NCI-H526 (cell line): ENCODE measurements at regions not wholly inside any gene's neighbourhood (a gene's known extent, or its start where the extent isn't known, plus 50 kb on each side); places are given as distances from the start of the nearest gene placed in this dataset.
"Not testable (repeated sequence)": the region's sequence is repeated elsewhere in the genome, so short reads cannot be mapped to it uniquely, and the experiment has no call there.

ENCODE experiments used
- DNase-seq, 2 experiments: peaks; one replicate each; lab custom pipeline; 2025; lab: John Stamatoyannopoulos, UW

DNA sequence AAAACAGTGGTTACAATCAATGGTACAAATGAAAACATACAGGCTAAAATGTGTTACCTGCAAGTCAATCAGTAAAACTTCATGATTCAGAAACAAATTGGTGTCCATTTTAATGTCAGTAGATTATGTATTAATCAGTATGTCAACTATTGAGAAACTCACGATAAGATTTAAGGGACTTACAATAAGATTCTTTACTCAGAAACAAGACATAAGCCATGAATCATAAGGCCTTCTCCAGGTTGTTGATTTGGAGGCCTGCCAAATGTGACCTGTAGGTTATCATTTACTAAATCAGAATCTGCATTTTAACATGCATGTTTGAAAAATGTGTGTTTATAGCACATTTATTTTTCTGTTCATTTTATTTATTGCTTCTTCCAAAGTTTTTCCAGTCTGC, 623.1 kb downstream of the CCDC85A start:
- DNase-seq: no peak

GRCh38 chr2:56807861-56808260, 624.1 kb downstream of the CCDC85A start:
- no peak for DNase-seq

- DNase-seq: no peak
These were observed 627.6 kb downstream of the CCDC85A start for GRCh38 chr2:56811401-56811800.

DNA sequence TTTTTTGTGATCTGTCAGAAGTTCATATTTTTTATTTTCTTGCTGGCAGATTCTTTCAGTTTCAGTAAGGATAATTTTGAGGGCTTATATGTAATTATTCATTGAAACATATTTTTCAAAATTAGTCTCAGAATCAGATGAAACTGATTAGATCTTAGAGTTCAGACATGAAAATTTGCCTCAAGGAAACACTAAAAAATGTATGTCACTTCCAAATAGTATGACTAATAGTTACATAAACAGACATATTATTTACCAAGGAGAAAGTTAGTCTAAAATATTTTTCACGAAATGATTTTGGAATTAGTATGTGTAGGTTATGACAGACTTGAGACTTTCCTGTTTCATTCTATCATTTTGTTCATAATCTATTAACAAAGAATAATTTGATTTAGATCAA, 628.6 kb downstream of the CCDC85A start:
- no peak for DNase-seq

DNA sequence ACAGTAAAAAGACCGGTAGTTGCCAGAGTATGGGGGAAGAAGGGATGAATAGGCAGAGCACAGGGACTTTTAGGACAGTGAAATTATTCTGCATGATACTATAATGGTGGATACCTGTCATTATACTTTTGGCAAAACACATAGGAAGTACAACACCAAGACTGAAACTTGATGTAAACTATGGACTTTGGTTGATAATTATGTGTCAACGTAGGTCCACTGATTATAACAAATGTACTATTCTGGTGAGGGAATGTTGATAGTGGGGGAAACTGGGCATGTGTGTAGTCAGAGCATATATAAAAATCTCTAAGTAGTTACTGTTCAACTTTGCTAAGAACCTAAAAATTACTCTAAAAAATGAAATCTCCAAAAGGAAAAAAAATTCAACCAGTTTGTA, 629.7 kb downstream of the CCDC85A start:
- no peak for DNase-seq

DNA sequence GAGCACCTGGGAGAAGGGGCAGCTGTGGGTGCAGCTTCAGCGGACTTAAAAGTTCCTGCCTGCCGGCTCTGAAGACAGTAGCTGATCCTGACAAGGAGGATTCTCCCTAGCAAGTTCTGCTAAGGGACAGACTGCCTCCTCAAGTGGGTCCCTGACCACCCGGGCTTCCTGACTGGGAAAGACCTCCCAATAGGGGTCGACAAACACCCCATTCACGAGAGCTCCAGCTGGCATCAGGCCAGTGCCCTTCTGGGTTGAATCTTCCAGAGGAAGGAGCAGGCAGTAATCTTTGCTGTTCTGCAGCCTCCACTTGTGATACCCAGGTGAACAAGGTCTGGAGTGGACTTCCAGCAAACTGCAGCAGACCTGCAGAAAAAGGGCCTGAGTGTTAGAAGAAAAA, 632.9 kb downstream of the CCDC85A start:
- no peak for DNase-seq

- no peak for DNase-seq
These were observed 648.0 kb downstream of the CCDC85A start for GRCh38 chr2:56831780-56832179.

DNA sequence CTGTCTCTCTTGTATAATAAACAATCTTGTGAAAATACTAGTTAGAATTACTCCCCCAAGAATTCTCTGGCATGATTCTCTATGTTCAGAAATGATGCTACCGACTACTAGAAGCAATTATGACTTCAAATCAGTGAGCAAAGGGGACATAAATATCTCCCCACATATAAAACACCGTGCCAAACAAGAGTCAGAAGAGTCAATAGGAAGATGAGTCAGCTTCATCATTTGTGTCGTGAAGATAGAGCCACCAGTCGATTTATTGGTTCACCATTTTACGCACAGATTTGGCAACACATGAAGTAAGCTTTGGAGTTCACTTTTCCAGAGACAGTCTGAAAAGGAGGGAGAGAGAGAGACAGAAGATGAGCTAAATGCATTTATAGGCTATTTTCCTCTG, 650.9 kb downstream of the CCDC85A start:
- no peak for DNase-seq

DNA sequence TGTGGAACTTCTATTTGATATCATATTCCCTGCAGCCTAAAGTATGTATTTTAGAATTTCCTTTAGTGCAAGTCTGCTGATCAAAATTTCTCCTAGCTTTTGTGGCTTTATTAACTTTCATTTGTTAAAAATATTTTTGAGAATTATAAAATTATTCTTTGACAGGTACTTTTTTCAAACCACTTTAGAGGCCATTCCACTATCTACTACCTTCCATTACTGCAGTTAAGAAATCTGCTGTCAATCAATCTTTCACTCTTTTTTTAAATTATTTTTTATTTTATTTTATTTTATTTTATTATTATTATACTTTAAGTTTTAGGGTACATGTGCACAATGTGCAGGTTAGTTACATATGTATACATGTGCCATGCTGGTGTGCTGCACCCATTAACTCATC, 656.2 kb downstream of the CCDC85A start:
- not testable (repeated sequence) for DNase-seq

GRCh38 chr2:56860991-56861390, 677.2 kb downstream of the CCDC85A start:
- no peak for DNase-seq

DNA sequence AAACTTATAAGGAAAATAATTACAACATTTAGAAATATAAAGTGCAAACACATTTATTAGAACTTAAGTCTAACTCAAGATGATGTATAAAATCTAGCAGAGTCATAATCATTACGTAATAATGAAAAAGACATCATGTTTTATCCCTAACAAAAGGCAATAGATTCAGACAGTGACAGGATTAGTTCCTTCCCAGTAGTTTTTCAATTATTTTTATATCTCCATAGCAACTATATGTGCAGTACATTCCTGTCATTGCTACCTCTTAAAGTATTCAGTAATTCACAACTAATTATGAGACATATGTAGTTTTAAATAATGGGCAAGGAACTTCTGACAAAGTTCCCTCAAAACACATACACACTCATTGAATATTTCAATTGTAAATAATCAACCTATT, 687.9 kb downstream of the CCDC85A start:
- no peak for DNase-seq

DNA sequence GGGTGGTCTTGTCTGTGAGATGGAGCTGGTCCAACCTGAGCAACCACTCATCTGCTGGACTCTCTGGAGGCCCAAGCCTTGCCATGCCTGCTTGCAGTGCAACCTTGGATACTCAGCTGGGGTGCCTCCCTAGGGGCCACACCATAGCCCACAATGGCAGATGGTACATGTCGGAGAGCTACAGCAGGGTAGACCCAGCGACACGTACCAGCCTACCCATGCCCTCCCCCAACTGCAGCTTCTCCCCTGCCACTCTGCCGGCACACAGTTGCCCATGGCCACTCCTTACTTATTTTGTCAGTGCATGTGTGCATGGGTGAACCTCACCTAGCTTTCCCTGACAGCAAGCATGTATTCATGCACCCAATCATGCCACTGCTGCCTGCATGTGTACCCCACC, 690.9 kb downstream of the CCDC85A start:
- no peak for DNase-seq

DNA sequence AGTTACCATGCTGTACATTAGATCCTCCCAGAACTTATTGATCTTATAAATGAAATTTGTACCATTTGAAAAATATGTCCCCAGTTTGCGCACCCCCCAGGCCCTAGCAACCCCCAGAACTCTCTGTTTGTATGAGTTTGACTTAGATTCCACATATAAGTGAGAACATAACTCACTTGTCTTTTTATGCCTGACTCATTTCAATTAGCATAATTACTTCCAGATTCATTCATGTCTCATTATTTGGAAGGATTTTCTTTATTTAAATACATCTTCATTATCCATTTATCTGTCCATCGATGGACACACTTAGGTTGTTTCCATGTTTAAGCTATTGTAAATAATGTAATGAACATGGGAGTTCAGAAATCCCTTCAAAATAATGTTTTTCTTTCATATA, 705.9 kb downstream of the CCDC85A start:
- no peak for DNase-seq

DNA sequence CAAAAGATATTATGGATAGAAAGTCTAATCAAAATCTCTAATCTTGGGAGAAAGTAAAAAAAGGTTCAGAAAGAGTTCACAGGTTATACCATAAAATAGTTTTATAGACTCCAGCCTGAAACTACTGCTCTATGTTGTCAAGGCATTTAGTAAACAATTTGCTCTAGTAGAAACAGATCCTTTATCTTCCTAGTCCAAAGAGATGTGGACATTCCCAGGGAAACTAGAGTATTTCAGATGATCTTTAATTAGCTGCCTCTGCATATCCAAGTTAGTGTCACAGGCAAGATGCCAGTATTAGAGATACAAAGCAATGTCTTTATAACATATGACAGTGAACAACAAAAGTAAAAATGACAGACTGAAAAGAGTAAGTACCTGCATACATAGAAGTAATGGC, 708.6 kb downstream of the CCDC85A start:
- DNase-seq: no peak

GRCh38 chr2:56898986-56899385, 715.2 kb downstream of the CCDC85A start:
- no peak for DNase-seq

GRCh38 chr2:56912490-56912889, 728.7 kb downstream of the CCDC85A start:
- DNase-seq: no peak

DNA sequence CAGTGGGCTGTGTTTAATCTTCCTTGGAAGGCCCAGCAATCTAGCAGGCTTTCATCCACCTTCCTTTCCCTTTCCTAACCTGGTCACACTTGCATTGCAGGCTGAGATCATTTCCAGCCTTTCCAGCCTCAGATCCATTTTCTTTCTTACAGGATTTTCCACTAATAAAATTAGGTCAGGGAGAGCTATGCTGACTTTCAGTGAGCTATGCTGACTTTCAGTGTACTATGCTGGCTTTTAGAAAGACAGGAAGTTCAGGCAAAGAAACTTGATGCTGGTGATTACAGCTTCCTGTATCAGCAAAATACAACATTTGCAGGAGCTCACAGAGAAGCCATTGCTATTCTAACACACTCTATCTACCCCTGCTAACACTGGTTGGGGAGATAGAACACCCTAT, 735.0 kb downstream of the CCDC85A start:
- no peak for DNase-seq

- no peak for DNase-seq
These were observed 750.2 kb downstream of the CCDC85A start for GRCh38 chr2:56933976-56934375.

DNA sequence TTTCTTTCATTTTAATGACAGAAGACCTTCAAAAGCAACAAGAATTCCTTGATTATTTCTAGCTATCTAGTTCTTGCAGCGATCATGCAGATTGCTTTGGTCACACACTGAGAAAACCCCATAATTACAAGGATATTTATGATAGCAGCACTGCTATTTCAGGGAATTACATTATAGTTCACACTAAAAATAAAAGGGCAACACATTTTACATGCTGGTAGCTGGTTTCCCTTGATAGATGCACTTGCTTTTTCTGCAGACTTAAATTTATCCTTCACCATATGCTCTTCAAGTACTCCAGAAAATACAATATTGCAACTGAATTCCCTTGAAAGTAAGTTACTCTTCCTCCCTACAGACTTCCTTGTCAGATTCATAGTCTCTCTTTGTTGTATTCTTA, 751.1 kb downstream of the CCDC85A start:
- DNase-seq: no peak

DNA sequence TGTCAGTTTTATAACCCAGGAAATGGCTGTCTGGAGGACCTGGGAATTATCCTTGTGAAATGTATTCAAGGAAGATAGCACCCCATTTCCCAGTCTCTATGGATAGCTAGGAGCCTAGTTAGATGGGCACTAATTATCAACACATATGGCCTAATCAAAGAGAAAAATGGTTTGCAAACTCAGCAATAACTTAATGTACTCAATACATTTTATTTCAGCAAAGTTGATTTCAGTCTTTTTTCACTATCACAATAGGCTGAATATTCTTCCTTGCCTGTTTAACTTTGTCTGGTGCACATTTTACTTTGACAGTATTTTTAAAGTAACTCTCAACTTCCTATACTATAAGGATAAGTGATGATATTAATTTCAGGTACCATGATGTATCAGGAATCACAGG, 756.3 kb downstream of the CCDC85A start:
- no peak for DNase-seq

DNA sequence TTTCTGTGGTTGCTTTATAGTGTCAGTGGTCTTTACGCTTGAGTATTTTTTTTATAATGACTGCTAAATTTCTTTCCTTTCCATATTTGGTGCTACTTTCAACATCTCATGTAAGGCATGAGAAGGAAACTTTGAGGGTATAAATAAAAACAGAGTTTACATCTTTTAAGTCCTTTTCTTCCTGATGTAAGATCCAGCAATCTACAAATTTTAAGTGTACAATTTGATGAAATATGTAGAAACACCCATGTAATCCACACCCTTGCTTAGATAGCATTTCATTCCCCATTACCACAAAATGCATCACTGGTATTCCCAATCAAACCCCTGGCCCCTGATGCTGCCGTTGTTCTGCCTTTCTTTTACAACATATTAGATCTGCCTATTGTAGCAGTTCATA, 769.1 kb downstream of the CCDC85A start:
- DNase-seq: no peak

GRCh38 chr2:56960581-56960980, 776.8 kb downstream of the CCDC85A start:
- DNase-seq: no peak

GRCh38 chr2:56962673-56963072, 778.9 kb downstream of the CCDC85A start:
- no peak for DNase-seq

DNA sequence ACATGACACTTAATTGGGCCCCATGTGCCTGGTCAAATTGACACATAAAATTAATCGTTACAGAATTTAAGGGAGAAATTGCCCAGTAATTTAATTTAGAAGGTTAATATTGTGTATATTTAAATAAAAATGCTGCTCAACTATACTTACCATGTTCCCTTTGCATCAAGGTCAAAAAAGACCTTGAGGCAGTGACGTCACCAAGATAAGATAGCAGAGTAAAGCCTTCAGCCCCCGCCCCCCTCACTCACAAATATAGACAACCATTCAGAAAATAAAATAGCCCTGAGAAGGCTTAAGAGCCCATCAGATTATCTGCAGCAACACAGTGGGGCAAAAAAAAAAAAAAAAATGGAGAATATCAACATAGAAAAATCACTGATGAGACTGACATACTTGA, 785.7 kb downstream of the CCDC85A start:
- DNase-seq: no peak

- no peak for DNase-seq
These were observed 787.7 kb downstream of the CCDC85A start for GRCh38 chr2:56971383-56971974.
